ENCODE measurements at regions not wholly inside any gene's neighbourhood (a gene's known extent, or its start where the extent isn't known, plus 50 kb on each side); places are given as distances from the start of the nearest gene placed in this dataset.

DNA sequence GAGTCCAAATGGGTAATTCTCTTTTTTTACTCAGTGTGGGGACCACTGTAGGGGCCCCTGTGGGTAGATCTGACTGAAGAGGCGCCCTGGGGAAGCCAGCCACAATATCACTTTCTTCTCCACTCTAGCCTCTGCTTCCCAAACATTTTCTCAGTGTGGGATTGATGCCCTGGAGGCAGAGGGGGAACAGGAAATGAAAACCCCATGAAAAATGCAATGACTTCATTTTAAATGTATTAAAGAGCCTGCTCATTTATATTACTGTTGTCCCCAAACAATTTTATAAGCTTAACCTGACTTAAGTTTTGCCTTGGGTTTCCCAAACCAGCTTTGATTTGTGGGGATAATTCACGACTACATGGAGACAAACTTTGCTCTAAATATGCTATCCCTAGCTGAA lies 181.9 kb downstream of the C1orf94 start:
- Histone ChIP-seq H3K4me1 (ENCODE audit: control insufficient read depth in 4 of 4, insufficient read depth in 4 of 4, low read length in 3 of 4) (no peaks in the 10 kb centered on the region), H3K36me3 (ENCODE audit: control insufficient read depth in 4 of 4, insufficient read depth in 3 of 4, low read depth in 1 of 4, low read length in 3 of 4) (no peaks in the 10 kb centered on the region), H3K9me3 (ENCODE audit: control insufficient read depth in 4 of 4, low read length in 3 of 4) (no peaks in the 10 kb centered on the region), H3K27me3 (ENCODE audit: control insufficient read depth in 4 of 4, insufficient read depth in 4 of 4, low read length in 3 of 4) (peaks cover 0 to 6% (median 2%) of the 10 kb centered on the region in 4 donors), H3K9ac (ENCODE audit: low read depth in 1 of 2, low read length in 2 of 2) (no peak overlapping the region), H3K4me3 (ENCODE audit: low read depth in 1 of 3, low read length in 3 of 3) (no peak overlapping the region), H3K27ac (ENCODE audit: low read depth in 1 of 2, low read length in 2 of 2) (no peak overlapping the region)
- 60% methylated on average over 2 of the region's 2 CpGs for WGBS
- no peak for DNase-seq (ENCODE audit: low spot score)
- TF ChIP-seq, protein P1, sequence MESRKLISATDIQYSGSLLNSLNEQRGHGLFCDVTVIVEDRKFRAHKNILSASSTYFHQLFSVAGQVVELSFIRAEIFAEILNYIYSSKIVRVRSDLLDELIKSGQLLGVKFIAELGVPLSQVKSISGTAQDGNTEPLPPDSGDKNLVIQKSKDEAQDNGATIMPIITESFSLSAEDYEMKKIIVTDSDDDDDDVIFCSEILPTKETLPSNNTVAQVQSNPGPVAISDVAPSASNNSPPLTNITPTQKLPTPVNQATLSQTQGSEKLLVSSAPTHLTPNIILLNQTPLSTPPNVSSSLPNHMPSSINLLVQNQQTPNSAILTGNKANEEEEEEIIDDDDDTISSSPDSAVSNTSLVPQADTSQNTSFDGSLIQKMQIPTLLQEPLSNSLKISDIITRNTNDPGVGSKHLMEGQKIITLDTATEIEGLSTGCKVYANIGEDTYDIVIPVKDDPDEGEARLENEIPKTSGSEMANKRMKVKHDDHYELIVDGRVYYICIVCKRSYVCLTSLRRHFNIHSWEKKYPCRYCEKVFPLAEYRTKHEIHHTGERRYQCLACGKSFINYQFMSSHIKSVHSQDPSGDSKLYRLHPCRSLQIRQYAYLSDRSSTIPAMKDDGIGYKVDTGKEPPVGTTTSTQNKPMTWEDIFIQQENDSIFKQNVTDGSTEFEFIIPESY (IDR thresholded peaks at IDR 0.05) = no peak
- TF ChIP-seq, protein P2, sequence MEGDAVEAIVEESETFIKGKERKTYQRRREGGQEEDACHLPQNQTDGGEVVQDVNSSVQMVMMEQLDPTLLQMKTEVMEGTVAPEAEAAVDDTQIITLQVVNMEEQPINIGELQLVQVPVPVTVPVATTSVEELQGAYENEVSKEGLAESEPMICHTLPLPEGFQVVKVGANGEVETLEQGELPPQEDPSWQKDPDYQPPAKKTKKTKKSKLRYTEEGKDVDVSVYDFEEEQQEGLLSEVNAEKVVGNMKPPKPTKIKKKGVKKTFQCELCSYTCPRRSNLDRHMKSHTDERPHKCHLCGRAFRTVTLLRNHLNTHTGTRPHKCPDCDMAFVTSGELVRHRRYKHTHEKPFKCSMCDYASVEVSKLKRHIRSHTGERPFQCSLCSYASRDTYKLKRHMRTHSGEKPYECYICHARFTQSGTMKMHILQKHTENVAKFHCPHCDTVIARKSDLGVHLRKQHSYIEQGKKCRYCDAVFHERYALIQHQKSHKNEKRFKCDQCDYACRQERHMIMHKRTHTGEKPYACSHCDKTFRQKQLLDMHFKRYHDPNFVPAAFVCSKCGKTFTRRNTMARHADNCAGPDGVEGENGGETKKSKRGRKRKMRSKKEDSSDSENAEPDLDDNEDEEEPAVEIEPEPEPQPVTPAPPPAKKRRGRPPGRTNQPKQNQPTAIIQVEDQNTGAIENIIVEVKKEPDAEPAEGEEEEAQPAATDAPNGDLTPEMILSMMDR (IDR thresholded peaks at IDR 0.05; ENCODE audit: low read depth, low read length, missing input control) = no peak
- TF ChIP-seq NR2F2 (IDR thresholded peaks at IDR 0.05) (no peak), EGR1 (IDR thresholded peaks at IDR 0.05; ENCODE audit: low read depth in 2 of 2) (no peak), GABPA (IDR thresholded peaks at IDR 0.05 in 1 of 2, conservative IDR thresholded peaks at IDR 0.05 in 1 of 2) (no peak), HNF4A (conservative IDR thresholded peaks at IDR 0.05) (no peak), JUND (IDR thresholded peaks at IDR 0.05) (no peak), RAD21 (IDR thresholded peaks at IDR 0.05) (no peak), TAF1 (conservative IDR thresholded peaks at IDR 0.05) (no peak), FOXA1 (IDR thresholded peaks at IDR 0.05) (no peak), RXRA (IDR thresholded peaks at IDR 0.05) (no peak), HNF4G (IDR thresholded peaks at IDR 0.05) (no peak), SP1 (IDR thresholded peaks at IDR 0.05) (no peak)
- TF ChIP-seq, protein P3, sequence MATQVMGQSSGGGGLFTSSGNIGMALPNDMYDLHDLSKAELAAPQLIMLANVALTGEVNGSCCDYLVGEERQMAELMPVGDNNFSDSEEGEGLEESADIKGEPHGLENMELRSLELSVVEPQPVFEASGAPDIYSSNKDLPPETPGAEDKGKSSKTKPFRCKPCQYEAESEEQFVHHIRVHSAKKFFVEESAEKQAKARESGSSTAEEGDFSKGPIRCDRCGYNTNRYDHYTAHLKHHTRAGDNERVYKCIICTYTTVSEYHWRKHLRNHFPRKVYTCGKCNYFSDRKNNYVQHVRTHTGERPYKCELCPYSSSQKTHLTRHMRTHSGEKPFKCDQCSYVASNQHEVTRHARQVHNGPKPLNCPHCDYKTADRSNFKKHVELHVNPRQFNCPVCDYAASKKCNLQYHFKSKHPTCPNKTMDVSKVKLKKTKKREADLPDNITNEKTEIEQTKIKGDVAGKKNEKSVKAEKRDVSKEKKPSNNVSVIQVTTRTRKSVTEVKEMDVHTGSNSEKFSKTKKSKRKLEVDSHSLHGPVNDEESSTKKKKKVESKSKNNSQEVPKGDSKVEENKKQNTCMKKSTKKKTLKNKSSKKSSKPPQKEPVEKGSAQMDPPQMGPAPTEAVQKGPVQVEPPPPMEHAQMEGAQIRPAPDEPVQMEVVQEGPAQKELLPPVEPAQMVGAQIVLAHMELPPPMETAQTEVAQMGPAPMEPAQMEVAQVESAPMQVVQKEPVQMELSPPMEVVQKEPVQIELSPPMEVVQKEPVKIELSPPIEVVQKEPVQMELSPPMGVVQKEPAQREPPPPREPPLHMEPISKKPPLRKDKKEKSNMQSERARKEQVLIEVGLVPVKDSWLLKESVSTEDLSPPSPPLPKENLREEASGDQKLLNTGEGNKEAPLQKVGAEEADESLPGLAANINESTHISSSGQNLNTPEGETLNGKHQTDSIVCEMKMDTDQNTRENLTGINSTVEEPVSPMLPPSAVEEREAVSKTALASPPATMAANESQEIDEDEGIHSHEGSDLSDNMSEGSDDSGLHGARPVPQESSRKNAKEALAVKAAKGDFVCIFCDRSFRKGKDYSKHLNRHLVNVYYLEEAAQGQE (IDR thresholded peaks at IDR 0.05) = no peak
- TF ChIP-seq, protein P4, sequence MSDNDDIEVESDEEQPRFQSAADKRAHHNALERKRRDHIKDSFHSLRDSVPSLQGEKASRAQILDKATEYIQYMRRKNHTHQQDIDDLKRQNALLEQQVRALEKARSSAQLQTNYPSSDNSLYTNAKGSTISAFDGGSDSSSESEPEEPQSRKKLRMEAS (IDR thresholded peaks at IDR 0.05) = no peak
- TF ChIP-seq, protein P5, sequence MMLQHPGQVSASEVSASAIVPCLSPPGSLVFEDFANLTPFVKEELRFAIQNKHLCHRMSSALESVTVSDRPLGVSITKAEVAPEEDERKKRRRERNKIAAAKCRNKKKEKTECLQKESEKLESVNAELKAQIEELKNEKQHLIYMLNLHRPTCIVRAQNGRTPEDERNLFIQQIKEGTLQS (IDR thresholded peaks at IDR 0.05) = no peak

DNA sequence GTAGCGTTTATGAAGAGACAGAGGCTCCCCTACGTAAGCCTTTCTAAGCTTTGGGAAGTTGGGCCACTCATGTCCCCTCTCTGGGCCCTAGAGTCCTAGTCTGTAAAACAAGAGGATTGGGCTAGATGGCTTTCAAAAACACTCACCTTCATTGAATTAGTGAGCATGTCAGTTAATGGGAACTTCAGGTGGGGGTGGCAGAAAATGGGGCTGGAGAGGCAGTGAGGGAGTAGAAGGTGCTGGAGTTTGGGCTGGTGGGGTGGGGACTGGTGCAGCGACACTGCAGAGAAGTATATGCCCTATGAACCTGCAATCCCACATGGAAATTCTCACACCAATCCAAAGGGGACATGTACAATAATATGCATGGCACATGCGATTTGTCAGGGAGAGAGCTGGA lies 182.7 kb downstream of the C1orf94 start:
- no peak for DNase-seq (ENCODE audit: low spot score)
- H3K4me3 ChIP-seq (ENCODE audit: low read depth in 1 of 3, low read length in 3 of 3) = no peak overlapping the region
- 86% methylated on average over 4 of the region's 4 CpGs for WGBS
- H3K9me3 ChIP-seq (ENCODE audit: control insufficient read depth in 4 of 4, low read length in 3 of 4) = no peaks in the 10 kb centered on the region
- no peaks in the 10 kb centered on the region for H3K36me3 ChIP-seq (ENCODE audit: control insufficient read depth in 4 of 4, insufficient read depth in 3 of 4, low read depth in 1 of 4, low read length in 3 of 4)
- no peak overlapping the region for H3K9ac ChIP-seq (ENCODE audit: low read depth in 1 of 2, low read length in 2 of 2)
- H3K27ac ChIP-seq (ENCODE audit: low read depth in 1 of 2, low read length in 2 of 2) = no peak overlapping the region
- H3K4me1 ChIP-seq (ENCODE audit: control insufficient read depth in 4 of 4, insufficient read depth in 4 of 4, low read length in 3 of 4) = no peaks in the 10 kb centered on the region
- H3K27me3 ChIP-seq (ENCODE audit: control insufficient read depth in 4 of 4, insufficient read depth in 4 of 4, low read length in 3 of 4) = peaks cover 0 to 6% (median 2%) of the 10 kb centered on the region in 4 donors
- TF ChIP-seq JUND (IDR thresholded peaks at IDR 0.05) (no peak), FOXA2 (IDR thresholded peaks at IDR 0.05) (no peak), HNF4G (IDR thresholded peaks at IDR 0.05) (no peak), RXRA (IDR thresholded peaks at IDR 0.05) (no peak), NR2F2 (IDR thresholded peaks at IDR 0.05) (no peak)
- TF ChIP-seq, protein P3 (IDR thresholded peaks at IDR 0.05) = no peak
- TF ChIP-seq, protein P1 (IDR thresholded peaks at IDR 0.05) = no peak
- TF ChIP-seq, protein P4 (IDR thresholded peaks at IDR 0.05) = no peak

All from liver (tissue), 8 donors.